Thymus (tissue), 11 donors: ENCODE measurements at regions not wholly inside any gene's neighbourhood (a gene's known extent, or its start where the extent isn't known, plus 50 kb on each side); places are given as distances from the start of the nearest gene placed in this dataset.
"Not testable (repeated sequence)": the region's sequence is repeated elsewhere in the genome, so short reads cannot be mapped to it uniquely, and the experiment has no call there.

Experiments used
- DNase-seq, 9 donors: peaks; one replicate each; pipeline ENCODE4 v3.0.0-alpha.2; 2013; ENCODE audit warnings: low spot score in 9 of 9, low read depth in 6 of 9, missing footprints in 1 of 9
- H3K27ac ChIP-seq, 2 donors: one replicate each; pipeline ENCODE4 v1.5.1; 2013; ENCODE audit warnings: control low read depth in 1 of 2, low read depth in 1 of 2, low read length in 1 of 2, mild to moderate bottlenecking in 1 of 2, moderate library complexity in 1 of 2
- H3K27me3 ChIP-seq, 2 donors: one replicate each; pipeline ENCODE4 v1.5.1; 2013; ENCODE audit warnings: low read length in 1 of 2; ENCODE audit not compliant: control insufficient read depth in 2 of 2, insufficient read depth in 1 of 2
- H3K36me3 ChIP-seq, 2 donors: one replicate each; pipeline ENCODE4 v1.5.1; 2013; ENCODE audit warnings: low read length in 1 of 2, mild to moderate bottlenecking in 1 of 2, moderate library complexity in 1 of 2; ENCODE audit not compliant: control insufficient read depth in 2 of 2, insufficient read depth in 2 of 2
- H3K4me1 ChIP-seq, 2 donors: one replicate each; pipeline ENCODE4 v1.5.1; 2013; ENCODE audit warnings: low read length in 2 of 2; ENCODE audit not compliant: control insufficient read depth in 2 of 2, insufficient read depth in 2 of 2
- H3K4me3 ChIP-seq, 2 donors: one replicate each; pipeline ENCODE4 v1.5.1; 2013; ENCODE audit warnings: low read length in 2 of 2, control low read depth in 1 of 2, mild to moderate bottlenecking in 1 of 2
- H3K9me3 ChIP-seq, 2 donors: one replicate each; pipeline ENCODE4 v1.5.1; 2013; ENCODE audit warnings: low read length in 1 of 2, mild to moderate bottlenecking in 1 of 2; ENCODE audit not compliant: control insufficient read depth in 2 of 2, insufficient read depth in 1 of 2
- WGBS: extraction: QIAGEN DNeasy Blood & Tissue Kit; methylation state at CpG from one replicate; pipeline ENCODE4 v1.1.7; 2013; 5-methylcytosine and 5-hydroxymethylcytosine counted together
- donor health status: healthy.

DNA sequence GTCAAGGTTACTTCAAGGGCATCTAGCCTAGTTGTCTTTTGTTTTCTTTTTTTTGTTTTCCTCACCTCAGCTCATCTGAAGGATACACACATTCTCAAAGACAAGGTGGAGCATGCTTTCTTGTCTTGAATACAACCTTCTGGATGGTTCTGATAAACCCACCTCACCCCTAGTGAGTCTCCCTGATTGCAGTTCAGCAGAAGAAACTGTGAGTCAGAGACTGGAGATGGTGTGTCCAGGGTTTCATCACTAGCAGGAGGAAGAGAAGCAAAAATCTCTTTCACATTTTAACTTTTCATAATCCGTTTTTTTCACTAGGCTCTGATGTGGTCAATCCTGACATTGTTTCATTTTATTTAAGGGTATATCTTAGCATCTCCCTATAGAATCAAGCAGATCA lies 143.0 kb upstream of the NRBF2 start:
- H3K27me3 ChIP-seq, result no peaks in the 10 kb centered on the region
- WGBS, result 78% methylated on average over 1 of the region's 1 CpG
- no peak overlapping the region for H3K4me3 ChIP-seq
- H3K27ac ChIP-seq, result no peak overlapping the region
- H3K9me3 ChIP-seq, result no peaks in the 10 kb centered on the region
- no peaks in the 10 kb centered on the region for H3K4me1 ChIP-seq
- DNase-seq, result no peak
- no peaks in the 10 kb centered on the region for H3K36me3 ChIP-seq

GRCh38 chr10:62985807-62986600 lies 147.1 kb upstream of the NRBF2 start:
- H3K4me1 ChIP-seq, result no peaks in the 10 kb centered on the region
- no peaks in the 10 kb centered on the region for H3K27me3 ChIP-seq
- H3K27ac ChIP-seq, result no peak overlapping the region
- WGBS, result 91% methylated on average over 4 of the region's 4 CpGs
- no peak overlapping the region for H3K4me3 ChIP-seq
- no peak for DNase-seq
- no peaks in the 10 kb centered on the region for H3K36me3 ChIP-seq
- H3K9me3 ChIP-seq, result no peaks in the 10 kb centered on the region

GRCh38 chr10:62981096-62981495 lies 152.0 kb upstream of the NRBF2 start:
- Histone ChIP-seq H3K27me3 (no peaks in the 10 kb centered on the region), H3K27ac (no peak overlapping the region), H3K36me3 (no peaks in the 10 kb centered on the region), H3K4me1 (no peaks in the 10 kb centered on the region), H3K4me3 (no peak overlapping the region), H3K9me3 (no peaks in the 10 kb centered on the region)
- DNase-seq, result no peak
- 94% methylated on average over 2 of the region's 2 CpGs for WGBS

- H3K27ac ChIP-seq, result no peak overlapping the region
- no peaks in the 10 kb centered on the region for H3K27me3 ChIP-seq
- no peak overlapping the region for H3K4me3 ChIP-seq
- 83% methylated on average over 5 of the region's 5 CpGs for WGBS
- H3K9me3 ChIP-seq, result no peaks in the 10 kb centered on the region
- DNase-seq, result no peak
- no peaks in the 10 kb centered on the region for H3K4me1 ChIP-seq
- no peaks in the 10 kb centered on the region for H3K36me3 ChIP-seq
Observed at GRCh38 chr10:62980687-62981086, 152.4 kb upstream of the NRBF2 start.

DNA sequence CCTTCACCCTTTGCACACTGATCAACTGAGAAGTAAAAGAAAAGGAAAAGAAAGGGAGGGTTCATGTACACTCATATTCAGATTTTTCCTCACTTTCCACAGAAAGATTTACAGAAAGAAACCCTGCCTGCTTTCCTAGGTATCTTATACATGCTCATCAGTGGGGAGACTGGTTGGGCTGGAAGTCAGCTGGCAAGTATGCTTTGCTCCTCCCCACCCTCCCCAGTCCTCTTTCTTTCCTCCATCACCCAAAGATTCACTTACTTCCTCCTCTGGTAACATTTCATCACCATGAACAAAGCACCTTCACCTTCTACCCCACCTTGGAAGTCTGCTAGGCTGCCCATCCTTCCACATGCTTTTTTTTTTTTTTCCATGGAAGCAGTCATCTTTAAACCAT lies 153.2 kb upstream of the NRBF2 start:
- Histone ChIP-seq H3K9me3 (no peaks in the 10 kb centered on the region), H3K4me1 (no peaks in the 10 kb centered on the region), H3K36me3 (no peaks in the 10 kb centered on the region), H3K27me3 (no peaks in the 10 kb centered on the region), H3K4me3 (no peak overlapping the region), H3K27ac (no peak overlapping the region)
- no peak for DNase-seq

GRCh38 chr10:62978482-62978881 lies 154.6 kb upstream of the NRBF2 start:
- Histone ChIP-seq H3K4me3 (no peak overlapping the region), H3K27ac (no peak overlapping the region), H3K4me1 (no peaks in the 10 kb centered on the region), H3K27me3 (no peaks in the 10 kb centered on the region), H3K36me3 (no peaks in the 10 kb centered on the region), H3K9me3 (peaks cover 0 to 6% of the 10 kb centered on the region in 2 donors)
- 94% methylated on average over 4 of the region's 4 CpGs for WGBS
- no peak for DNase-seq

GRCh38 chr10:62974795-62975194 lies 158.3 kb upstream of the NRBF2 start:
- H3K27ac ChIP-seq, H3K36me3 ChIP-seq, H3K9me3 ChIP-seq, DNase-seq, H3K4me1 ChIP-seq, H3K4me3 ChIP-seq, H3K27me3 ChIP-seq: not testable (repeated sequence)
- WGBS, result 88% methylated on average over 1 of the region's 1 CpG

DNA sequence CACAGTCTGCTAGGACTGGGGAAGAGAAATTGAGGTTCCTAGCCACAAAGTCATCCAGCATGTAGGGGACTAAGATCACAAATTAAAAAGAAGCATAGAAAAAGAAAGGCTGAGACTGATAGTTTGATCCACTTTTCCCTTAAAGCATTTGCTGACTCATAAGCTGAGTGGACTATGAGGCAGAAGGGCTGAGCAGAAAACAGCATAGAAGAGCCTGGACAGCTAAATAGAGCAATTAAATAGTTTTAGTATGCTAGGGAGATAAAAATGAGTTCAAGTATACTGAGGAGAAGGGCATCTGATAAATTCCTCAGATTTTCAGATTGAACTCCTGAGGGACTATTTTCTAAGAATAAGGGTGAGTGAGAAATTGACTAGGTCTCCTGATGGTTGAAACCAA lies 155.9 kb upstream of the EGR2 start:
- no peak for DNase-seq
- Histone ChIP-seq H3K27me3 (no peaks in the 10 kb centered on the region), H3K4me1 (no peaks in the 10 kb centered on the region), H3K36me3 (no peaks in the 10 kb centered on the region), H3K9me3 (peaks cover 0 to 6% of the 10 kb centered on the region in 2 donors), H3K4me3 (no peak overlapping the region), H3K27ac (no peak overlapping the region)

- H3K27me3 ChIP-seq, result no peaks in the 10 kb centered on the region
- no peak overlapping the region for H3K27ac ChIP-seq
- WGBS, result 94% methylated on average over 4 of the region's 4 CpGs
- DNase-seq, result no peak
- H3K36me3 ChIP-seq, result no peaks in the 10 kb centered on the region
- no peaks in the 10 kb centered on the region for H3K9me3 ChIP-seq
- H3K4me1 ChIP-seq, result no peaks in the 10 kb centered on the region
- no peak overlapping the region for H3K4me3 ChIP-seq
Observed at GRCh38 chr10:62964026-62964425, 147.9 kb upstream of the EGR2 start.
